HG03108 (cell line): ENCODE measurements at regions not wholly inside any gene's neighbourhood (a gene's known extent, or its start where the extent isn't known, plus 50 kb on each side); places are given as distances from the start of the nearest gene placed in this dataset.

ENCODE experiments used
- ATAC-seq: cut with Tn5 transposase; IDR thresholded peaks from one replicate; pipeline ENCODE4 v1.9.1; 2021; ENCODE audit warnings: moderate library complexity; ENCODE audit not compliant: unreplicated experiment

GRCh38 chr7:21140622-21141021 lies 287.3 kb upstream of the SP4 start:
- no peak for ATAC-seq

- ATAC-seq = no peak
Measured at GRCh38 chr7:21141476-21141875, 286.4 kb upstream of the SP4 start.

- ATAC-seq = no peak
Measured at GRCh38 chr7:21142081-21142480, 285.8 kb upstream of the SP4 start.

- no peak for ATAC-seq
Measured at GRCh38 chr7:21146642-21147423, 281.1 kb upstream of the SP4 start.

- no peak for ATAC-seq
Measured at GRCh38 chr7:21149809-21150208, 278.1 kb upstream of the SP4 start.

GRCh38 chr7:21154614-21155013 lies 273.3 kb upstream of the SP4 start:
- no peak for ATAC-seq

DNA sequence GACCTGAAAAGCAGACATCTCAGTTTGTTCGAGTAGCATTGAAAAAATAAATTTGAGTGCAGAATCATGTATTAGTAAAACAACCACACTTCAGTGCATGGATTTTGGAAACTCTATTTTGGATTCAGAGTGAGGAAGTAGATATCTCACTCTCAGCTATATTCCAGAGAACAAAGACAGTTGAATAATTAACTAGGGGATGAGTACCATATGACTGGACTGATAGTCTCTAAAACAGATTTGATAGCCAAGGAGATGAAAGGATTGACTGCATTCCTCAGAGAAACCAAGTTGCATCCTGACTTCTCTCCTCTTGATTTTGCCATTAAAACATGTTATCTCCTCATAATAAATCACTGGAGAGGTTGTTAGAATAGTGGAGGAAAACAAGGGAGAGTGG lies 268.4 kb upstream of the SP4 start:
- ATAC-seq = no peak

- no peak for ATAC-seq
Measured at GRCh38 chr7:21160401-21160800, 267.5 kb upstream of the SP4 start.

DNA sequence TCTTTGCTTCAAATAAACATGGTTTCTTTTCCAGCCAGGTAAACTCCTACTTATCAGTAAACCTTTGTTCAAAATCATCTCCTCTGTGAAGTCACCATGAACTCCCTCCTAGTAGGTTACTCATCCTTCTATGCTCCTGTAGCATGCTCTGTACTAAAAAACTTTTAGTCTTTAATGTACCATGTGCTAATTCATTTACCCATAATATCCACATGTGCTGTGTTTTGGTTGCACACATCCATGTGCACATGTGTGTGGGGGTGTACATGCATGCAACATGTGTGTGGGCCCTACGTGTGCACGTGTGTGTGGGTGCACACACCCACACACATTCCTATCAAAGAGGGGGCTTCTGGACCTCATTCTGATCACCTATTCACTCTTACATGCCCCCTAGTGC lies 259.9 kb upstream of the SP4 start:
- no peak for ATAC-seq

DNA sequence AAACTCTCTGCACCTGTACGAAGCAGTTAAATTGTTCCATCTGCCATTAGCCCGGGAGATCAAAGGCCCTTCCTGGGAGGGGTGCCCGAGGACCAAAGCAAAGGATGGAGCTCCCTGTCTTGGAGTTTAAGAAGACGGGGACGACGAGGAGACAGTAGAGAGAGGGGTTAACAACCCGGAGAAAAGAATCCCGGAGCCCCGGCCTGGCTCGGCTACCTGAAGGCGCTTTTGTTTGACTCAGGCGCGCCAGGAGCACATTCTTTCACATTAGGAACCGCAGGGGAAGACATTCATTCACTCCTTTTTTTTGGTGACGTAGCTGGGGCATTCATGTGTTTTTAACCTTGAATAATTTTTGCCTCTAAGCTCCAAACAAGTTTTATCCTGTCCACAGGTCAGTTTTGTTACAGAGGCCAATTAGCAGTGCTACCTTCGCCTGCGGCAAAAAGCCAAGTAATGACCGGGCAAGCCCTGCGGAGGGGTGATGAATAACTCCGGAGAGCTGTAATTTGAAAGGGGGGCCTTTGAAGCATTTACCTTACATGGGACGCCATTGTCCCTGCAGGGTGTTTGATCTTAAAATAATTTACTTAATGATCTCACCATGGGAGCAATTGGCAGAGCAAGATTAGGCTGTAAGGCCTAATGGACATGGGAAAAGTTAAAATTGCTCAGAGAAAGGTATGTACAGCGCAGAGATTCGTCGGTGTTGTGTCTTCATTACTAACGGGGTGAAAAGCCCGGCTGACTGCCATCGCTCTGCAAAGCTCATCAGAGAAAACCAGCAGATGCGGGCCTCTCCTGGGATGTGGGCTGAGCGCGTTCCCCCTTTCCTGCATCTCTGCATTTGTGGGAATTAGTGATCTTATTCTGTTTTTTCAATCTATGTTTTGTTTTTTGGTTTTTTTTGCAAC lies 258.0 kb upstream of the SP4 start:
- ATAC-seq = no peak

GRCh38 chr7:21172800-21173199 lies 255.1 kb upstream of the SP4 start:
- ATAC-seq = no peak

GRCh38 chr7:21173436-21173835 lies 254.4 kb upstream of the SP4 start:
- ATAC-seq = no peak

DNA sequence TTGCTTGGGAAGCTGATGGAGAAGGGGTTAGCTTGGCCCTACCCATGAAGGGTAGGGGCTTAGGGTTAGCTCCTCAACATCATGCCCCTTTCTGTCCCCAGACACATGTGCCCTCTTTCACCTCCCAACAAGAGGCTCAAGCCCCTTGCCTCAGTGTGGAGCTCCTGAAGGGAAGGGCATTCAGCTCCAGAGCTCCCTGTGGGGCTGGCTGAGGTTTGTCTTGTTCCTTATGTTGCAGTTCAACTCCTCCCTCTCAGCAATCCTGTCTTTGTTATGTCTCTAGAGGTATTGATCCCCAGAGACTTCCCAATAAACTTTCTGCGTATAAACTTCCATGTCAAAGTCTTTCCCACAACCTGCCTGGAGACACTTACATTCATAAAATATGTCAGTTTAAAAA lies 252.2 kb upstream of the SP4 start:
- no peak for ATAC-seq

DNA sequence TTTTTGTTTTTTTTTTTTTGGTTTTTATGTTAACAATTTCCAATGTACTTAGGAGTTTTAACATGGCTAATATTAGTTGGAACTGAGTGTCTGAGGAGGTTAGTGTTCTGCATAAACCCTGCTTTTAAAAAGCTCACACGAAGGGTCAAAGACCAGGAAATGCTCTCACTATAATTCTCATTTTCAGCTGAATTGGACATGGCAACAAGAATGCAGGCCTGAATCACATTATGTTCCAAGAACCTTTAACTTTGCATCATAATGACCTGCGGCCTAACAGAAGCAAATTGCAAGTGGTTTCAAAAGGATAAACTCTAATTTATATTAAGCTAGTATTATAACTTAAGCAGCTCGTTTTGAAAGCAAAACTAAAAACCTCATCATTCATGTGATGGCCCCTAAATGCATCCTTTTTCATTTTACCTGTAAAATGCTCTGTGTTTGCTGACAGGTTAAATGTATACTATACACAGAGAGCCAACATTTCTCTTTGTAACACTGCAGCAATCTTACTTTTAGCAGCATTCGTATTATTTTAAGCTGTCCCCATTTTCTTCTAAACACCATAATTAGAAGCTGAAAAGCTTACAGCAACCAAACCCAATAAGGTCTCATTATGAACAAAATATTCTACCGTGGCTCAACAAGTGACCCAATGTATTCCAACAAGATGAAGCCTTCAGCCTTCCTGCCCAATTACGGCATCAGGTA lies 242.8 kb upstream of the SP4 start:
- ATAC-seq = no peak

GRCh38 chr7:21185653-21186265 lies 242.1 kb upstream of the SP4 start:
- no peak for ATAC-seq

- ATAC-seq = no peak
Measured at GRCh38 chr7:21191321-21192073, 236.4 kb upstream of the SP4 start.

- ATAC-seq = no peak
Measured at GRCh38 chr7:21192657-21193056, 235.2 kb upstream of the SP4 start.

GRCh38 chr7:21193895-21194294 lies 234.0 kb upstream of the SP4 start:
- ATAC-seq = no peak

DNA sequence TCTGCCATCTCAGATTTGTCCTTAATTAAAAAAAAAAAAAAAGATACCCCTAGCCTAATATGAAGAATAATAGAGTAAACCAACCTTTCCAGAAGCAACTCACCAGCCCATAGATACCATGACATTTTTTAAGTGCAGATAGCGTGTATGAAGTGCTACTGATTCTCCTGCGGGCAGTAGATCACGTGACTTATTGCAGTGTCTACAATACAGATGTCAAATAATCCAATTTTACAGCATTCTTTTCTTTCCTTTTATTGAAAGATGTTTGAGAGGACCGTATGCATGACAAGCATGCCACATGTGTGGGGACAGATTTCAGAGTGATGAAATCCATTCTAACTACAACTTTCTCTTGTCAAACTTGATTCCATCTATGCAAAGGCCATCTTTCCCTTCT lies 232.9 kb upstream of the SP4 start:
- no peak for ATAC-seq

GRCh38 chr7:21198921-21199320 lies 229.0 kb upstream of the SP4 start:
- ATAC-seq = no peak
